SK-N-MC (cell line): ENCODE measurements at regions not wholly inside any gene's neighbourhood (a gene's known extent, or its start where the extent isn't known, plus 50 kb on each side); places are given as distances from the start of the nearest gene placed in this dataset.

Experiments
- DNase-seq: peaks from one replicate; pipeline ENCODE4 v3.0.0-alpha.2; 2011; ENCODE audit warnings: low read depth, low spot score
- H3K27ac ChIP-seq: fragments of 200-600 bp; sonication (generic); 2 replicates; pipeline ENCODE4 v1.5.1; 2016; ENCODE audit warnings: mixed run types
- H3K36me3 ChIP-seq: fragments of 200-600 bp; sonication (generic); 2 replicates; pipeline ENCODE4 v1.6.1; 2017; ENCODE audit warnings: antibody characterized with exemption, low read length, mixed read lengths; ENCODE audit not compliant: insufficient read depth
- H3K4me3 ChIP-seq: fragments of 200-600 bp; sonication (generic); 2 replicates; pipeline ENCODE4 v1.5.1; 2016
- H3K9ac ChIP-seq: fragments of 200-600 bp; sonication (generic); 2 replicates; pipeline ENCODE4 v1.8.0; 2017; ENCODE audit warnings: mixed run types, mixed read lengths; ENCODE audit not compliant: insufficient read length
- H3K9me3 ChIP-seq: fragments of 200-600 bp; sonication (generic); 2 replicates; pipeline ENCODE4 v1.6.1; 2017; ENCODE audit warnings: low read depth, mild to moderate bottlenecking, antibody characterized with exemption, low read length, moderate library complexity, mixed read lengths
- EZH2 ChIP-seq: fragments of 200-600 bp; sonication (generic); IDR thresholded peaks from one replicate; pipeline ENCODE4 v1.6.1; 2017; ENCODE audit warnings: antibody characterized with exemption
- FOXP2 ChIP-seq: optimal IDR thresholded peaks from 2 replicates; pipeline ENCODE3; 2011; ENCODE audit warnings: mild to moderate bottlenecking, moderate library complexity; ENCODE audit not compliant: insufficient read depth; ENCODE audit errors: extremely low read length, control extremely low read depth
- POLR2AphosphoS5 ChIP-seq: IDR thresholded peaks from 2 replicates; pipeline ENCODE4 v1.6.1; 2012; ENCODE audit warnings: mild to moderate bottlenecking, low read depth, low read length, borderline replicate concordance

- H3K4me3 ChIP-seq, result no peak overlapping the region
- no peak for TF ChIP-seq EZH2
- no peak for TF ChIP-seq POLR2AphosphoS5
- TF ChIP-seq FOXP2, result no peak
- H3K36me3 ChIP-seq, result no peaks in the 10 kb centered on the region
- no peak for DNase-seq
- no peak overlapping the region for H3K27ac ChIP-seq
- peaks cover 5% of the 10 kb centered on the region; the same call in 1 of the 2 replicates for H3K9me3 ChIP-seq
- no peak overlapping the region for H3K9ac ChIP-seq
Measured at GRCh38 chr20:60073504-60073903, 115.3 kb downstream of the CDH26 start.

- DNase-seq, result no peak
- no peak for TF ChIP-seq FOXP2
- TF ChIP-seq POLR2AphosphoS5, result no peak
- no peak for TF ChIP-seq EZH2
- peaks cover 5% of the 10 kb centered on the region; the same call in 1 of the 2 replicates for H3K9me3 ChIP-seq
- no peak overlapping the region for H3K4me3 ChIP-seq
- H3K36me3 ChIP-seq, result no peaks in the 10 kb centered on the region
- H3K9ac ChIP-seq, result no peak overlapping the region
- H3K27ac ChIP-seq, result no peak overlapping the region
Measured at GRCh38 chr20:60074276-60074675, 116.1 kb downstream of the CDH26 start.

- Histone ChIP-seq H3K4me3 (no peak overlapping the region), H3K9ac (no peak overlapping the region), H3K9me3 (no peaks in the 10 kb centered on the region), H3K27ac (no peak overlapping the region), H3K36me3 (no peaks in the 10 kb centered on the region)
- no peak for DNase-seq
- no peak for TF ChIP-seq EZH2
- no peak for TF ChIP-seq POLR2AphosphoS5
- TF ChIP-seq FOXP2, result no peak
Measured at GRCh38 chr20:60078351-60079250, 120.4 kb downstream of the CDH26 start.

GRCh38 chr20:60080401-60080800 is 122.2 kb downstream of the CDH26 start:
- DNase-seq, result no peak
- no peaks in the 10 kb centered on the region for H3K9me3 ChIP-seq

GRCh38 chr20:60085551-60086132 is 127.4 kb downstream of the CDH26 start:
- H3K36me3 ChIP-seq, result no peaks in the 10 kb centered on the region
- no peak for TF ChIP-seq FOXP2
- no peak for TF ChIP-seq EZH2
- TF ChIP-seq POLR2AphosphoS5, result no peak
- no peak for DNase-seq
- no peak overlapping the region for H3K9ac ChIP-seq
- no peaks in the 10 kb centered on the region for H3K9me3 ChIP-seq
- H3K27ac ChIP-seq, result no peak overlapping the region
- no peak overlapping the region for H3K4me3 ChIP-seq

More at GRCh38 chr20:60080401-60080800, 122.2 kb downstream of the CDH26 start:
- no peaks in the 10 kb centered on the region for H3K36me3 ChIP-seq
- H3K9ac ChIP-seq, result no peak overlapping the region
- no peak overlapping the region for H3K27ac ChIP-seq
- TF ChIP-seq EZH2 (no peak), POLR2AphosphoS5 (no peak), FOXP2 (no peak)
- H3K4me3 ChIP-seq, result no peak overlapping the region

GRCh38 chr20:60086821-60087562 is 128.8 kb downstream of the CDH26 start:
- H3K9me3 ChIP-seq, result no peaks in the 10 kb centered on the region
- H3K4me3 ChIP-seq, result peak overlapping the region; percentile 45; the same call in 1 of the 2 replicates
- H3K9ac ChIP-seq, result no peak overlapping the region
- no peaks in the 10 kb centered on the region for H3K36me3 ChIP-seq
- no peak for DNase-seq
- no peak for TF ChIP-seq FOXP2
- TF ChIP-seq POLR2AphosphoS5, result no peak
- TF ChIP-seq EZH2, result peak; percentile 37
- H3K27ac ChIP-seq, result no peak overlapping the region

GRCh38 chr20:60087563-60088105 is 129.4 kb downstream of the CDH26 start:
- Histone ChIP-seq H3K36me3 (no peaks in the 10 kb centered on the region), H3K27ac (no peak overlapping the region), H3K9me3 (no peaks in the 10 kb centered on the region), H3K4me3 (peak overlapping the region; percentile 45), H3K9ac (no peak overlapping the region)
- no peak for DNase-seq
- no peak for TF ChIP-seq FOXP2
- TF ChIP-seq POLR2AphosphoS5, result no peak

- Histone ChIP-seq H3K27ac (no peak overlapping the region), H3K36me3 (no peaks in the 10 kb centered on the region), H3K9me3 (no peaks in the 10 kb centered on the region), H3K4me3 (no peak overlapping the region), H3K9ac (no peak overlapping the region)
- DNase-seq, result no peak
- TF ChIP-seq EZH2 (no peak), POLR2AphosphoS5 (no peak), FOXP2 (no peak)
Measured at GRCh38 chr20:60088236-60088635, 130.0 kb downstream of the CDH26 start.
